HepG2 (cell line): ENCODE measurements at regions not wholly inside any gene's neighbourhood (a gene's known extent, or its start where the extent isn't known, plus 50 kb on each side); places are given as distances from the start of the nearest gene placed in this dataset.

ENCODE experiments used
- SP1 ChIP-seq, 2 experiments: fragments of 450-650 bp in 1 of 2; sonication (generic) in 1 of 2; formaldehyde crosslinking in 1 of 2; IDR thresholded peaks; 2 replicates each; pipeline versions ENCODE4 v1.4.0 to v1.6.1; 2016 to 2020; ENCODE audit warnings: missing genetic modification reagents in 1 of 2
- ZNF431 ChIP-seq: sonication (generic); formaldehyde crosslinking; IDR thresholded peaks from 2 replicates; pipeline ENCODE4 v1.9.0; 2022; ENCODE audit warnings: missing genetic modification reagents, low read depth, mild to moderate bottlenecking, borderline replicate concordance
- TF ChIP-seq, protein P1 (sequence below): sonication (generic); formaldehyde crosslinking; IDR thresholded peaks from 2 replicates; pipeline ENCODE4 v1.5.0; 2020; ENCODE audit warnings: missing genetic modification reagents

DNA sequence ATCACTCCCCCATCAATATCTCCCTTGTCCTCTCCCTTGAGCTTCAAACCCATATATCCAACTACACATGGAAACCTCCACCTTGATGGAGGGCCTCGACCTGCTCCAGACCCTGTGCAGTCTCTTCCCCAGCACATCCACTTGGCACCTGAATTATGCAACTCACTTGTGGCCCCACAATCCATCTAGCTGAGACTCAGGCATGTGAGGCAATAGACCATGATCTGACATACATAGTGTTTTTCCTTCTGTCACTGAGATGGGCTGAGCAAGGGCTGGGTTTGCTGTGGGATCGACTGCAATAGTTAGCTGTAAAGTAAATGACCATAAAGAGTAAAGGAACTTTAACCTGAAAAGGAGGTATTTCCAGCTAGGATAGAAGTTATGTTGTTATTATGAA is 172.9 kb upstream of the RAD23B start:
- TF ChIP-seq ZNF431 (CRISPR knock-in tag) (no peak), SP1 (IDR thresholded peaks at IDR 0.05) (no peak), SP1 (CRISPR knock-in tag; IDR thresholded peaks at IDR 0.05) (no peak)
- TF ChIP-seq, protein P1, sequence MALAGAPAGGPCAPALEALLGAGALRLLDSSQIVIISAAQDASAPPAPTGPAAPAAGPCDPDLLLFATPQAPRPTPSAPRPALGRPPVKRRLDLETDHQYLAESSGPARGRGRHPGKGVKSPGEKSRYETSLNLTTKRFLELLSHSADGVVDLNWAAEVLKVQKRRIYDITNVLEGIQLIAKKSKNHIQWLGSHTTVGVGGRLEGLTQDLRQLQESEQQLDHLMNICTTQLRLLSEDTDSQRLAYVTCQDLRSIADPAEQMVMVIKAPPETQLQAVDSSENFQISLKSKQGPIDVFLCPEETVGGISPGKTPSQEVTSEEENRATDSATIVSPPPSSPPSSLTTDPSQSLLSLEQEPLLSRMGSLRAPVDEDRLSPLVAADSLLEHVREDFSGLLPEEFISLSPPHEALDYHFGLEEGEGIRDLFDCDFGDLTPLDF (CRISPR knock-in tag): no peak
